ENCODE measurements at regions not wholly inside any gene's neighbourhood (a gene's known extent, or its start where the extent isn't known, plus 50 kb on each side); places are given as distances from the start of the nearest gene placed in this dataset.

- DNase-seq (ENCODE audit: extremely low read depth, low read depth) = no peak
- TF ChIP-seq, protein P1, sequence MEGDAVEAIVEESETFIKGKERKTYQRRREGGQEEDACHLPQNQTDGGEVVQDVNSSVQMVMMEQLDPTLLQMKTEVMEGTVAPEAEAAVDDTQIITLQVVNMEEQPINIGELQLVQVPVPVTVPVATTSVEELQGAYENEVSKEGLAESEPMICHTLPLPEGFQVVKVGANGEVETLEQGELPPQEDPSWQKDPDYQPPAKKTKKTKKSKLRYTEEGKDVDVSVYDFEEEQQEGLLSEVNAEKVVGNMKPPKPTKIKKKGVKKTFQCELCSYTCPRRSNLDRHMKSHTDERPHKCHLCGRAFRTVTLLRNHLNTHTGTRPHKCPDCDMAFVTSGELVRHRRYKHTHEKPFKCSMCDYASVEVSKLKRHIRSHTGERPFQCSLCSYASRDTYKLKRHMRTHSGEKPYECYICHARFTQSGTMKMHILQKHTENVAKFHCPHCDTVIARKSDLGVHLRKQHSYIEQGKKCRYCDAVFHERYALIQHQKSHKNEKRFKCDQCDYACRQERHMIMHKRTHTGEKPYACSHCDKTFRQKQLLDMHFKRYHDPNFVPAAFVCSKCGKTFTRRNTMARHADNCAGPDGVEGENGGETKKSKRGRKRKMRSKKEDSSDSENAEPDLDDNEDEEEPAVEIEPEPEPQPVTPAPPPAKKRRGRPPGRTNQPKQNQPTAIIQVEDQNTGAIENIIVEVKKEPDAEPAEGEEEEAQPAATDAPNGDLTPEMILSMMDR (IDR thresholded peaks at IDR 0.05; ENCODE audit: low read depth, low read length, missing control alignments) = no peak
Observed at GRCh38 chr12:111233786-111234185, 135.1 kb downstream of the PHETA1 start.

GRCh38 chr12:111230649-111231048, 138.2 kb downstream of the PHETA1 start:
- TF ChIP-seq, protein P1 (IDR thresholded peaks at IDR 0.05; ENCODE audit: low read depth, low read length, missing control alignments) = no peak
- H3K4me3 ChIP-seq (replicated peaks; ENCODE audit: low read depth, low read length) = no peak overlapping the region
- no peak for DNase-seq (ENCODE audit: extremely low read depth, low read depth)

More at GRCh38 chr12:111233786-111234185, 135.1 kb downstream of the PHETA1 start:
- H3K4me3 ChIP-seq (replicated peaks; ENCODE audit: low read depth, low read length) = no peak overlapping the region

DNA sequence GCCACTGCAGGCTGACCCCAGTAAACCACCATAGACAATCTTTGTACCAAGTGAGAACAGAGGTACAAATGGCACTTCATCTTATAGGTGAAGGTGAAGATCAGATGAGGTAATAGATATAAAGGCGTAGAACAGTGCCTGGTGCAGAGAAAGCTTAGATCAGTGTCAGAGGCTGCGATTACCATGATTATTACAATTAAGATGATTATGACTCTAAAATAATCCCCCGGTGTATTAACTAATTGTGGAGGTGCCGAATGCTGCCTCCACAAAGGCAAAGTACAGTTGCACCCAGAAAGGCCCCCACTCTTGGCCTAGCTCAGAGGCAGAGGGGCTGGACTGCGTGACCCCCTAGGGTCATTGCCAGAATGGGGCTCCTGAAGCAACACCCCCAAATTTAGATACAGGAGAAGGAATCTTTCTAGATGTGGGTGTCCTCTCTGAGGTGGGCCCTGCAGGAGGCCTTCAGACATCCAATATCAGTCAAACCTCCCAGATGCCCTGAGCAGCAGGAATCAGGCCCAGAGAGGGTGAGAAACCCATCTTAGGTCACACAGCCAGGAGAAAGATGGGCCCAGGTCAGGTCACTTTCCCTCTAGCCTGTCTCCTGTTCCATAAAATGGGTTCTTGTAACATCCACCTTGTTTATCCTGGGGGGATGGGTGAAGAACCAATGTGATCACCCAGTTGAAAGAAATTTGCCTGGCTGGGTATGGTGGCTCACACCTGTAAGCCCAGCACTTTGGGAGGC, 139.8 kb downstream of the PHETA1 start:
- H3K4me3 ChIP-seq (replicated peaks; ENCODE audit: low read depth, low read length) = no peak overlapping the region
- TF ChIP-seq, protein P1 (IDR thresholded peaks at IDR 0.05; ENCODE audit: low read depth, low read length, missing control alignments) = no peak
- no peak for DNase-seq (ENCODE audit: extremely low read depth, low read depth)

DNA sequence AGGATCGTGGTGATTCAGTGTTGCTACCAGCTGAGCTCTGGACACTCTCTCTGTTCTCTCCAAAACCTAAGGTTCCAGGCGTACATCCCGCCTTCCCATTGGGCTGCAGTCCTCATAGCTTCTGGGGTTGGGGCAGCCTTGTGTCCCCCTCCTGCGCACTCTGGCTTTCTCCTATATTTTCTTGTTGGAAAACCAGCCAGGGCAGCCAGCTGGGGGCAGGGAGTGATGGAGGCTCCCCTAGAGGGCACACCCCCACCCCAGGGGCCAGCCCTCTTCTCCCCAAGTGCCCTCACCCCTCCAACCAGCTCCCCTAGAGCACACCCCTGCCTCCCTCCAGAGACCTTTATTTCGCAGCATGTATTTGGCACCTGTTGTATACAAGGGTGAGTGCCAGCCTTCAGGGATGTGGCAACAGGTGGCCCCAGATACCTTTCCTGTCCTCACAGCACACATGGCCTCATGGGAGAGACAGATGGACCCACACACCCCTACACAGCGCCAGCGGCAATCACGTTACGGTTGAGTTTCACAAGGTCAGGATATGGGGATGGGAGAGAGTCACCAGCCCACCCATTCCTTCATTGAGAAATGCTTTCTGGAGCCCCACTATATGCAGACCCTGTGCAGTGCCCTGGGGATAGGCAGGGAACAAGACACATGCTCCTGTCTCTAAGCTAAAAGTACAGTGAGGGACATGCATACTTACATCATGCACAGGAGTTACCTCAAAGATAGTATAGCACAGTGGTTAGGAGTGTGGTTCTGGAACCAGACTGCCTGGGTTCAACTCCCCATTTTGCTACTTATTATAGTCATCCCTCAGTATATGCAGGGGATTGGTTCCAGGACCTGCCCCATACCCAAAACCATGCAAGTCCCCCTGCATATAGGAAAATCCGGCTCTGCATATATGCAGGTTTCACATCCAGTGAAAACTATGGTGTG, 141.1 kb downstream of the PHETA1 start:
- no peak for DNase-seq (ENCODE audit: extremely low read depth, low read depth)
- TF ChIP-seq, protein P1 (IDR thresholded peaks at IDR 0.05; ENCODE audit: low read depth, low read length, missing control alignments) = no peak

DNA sequence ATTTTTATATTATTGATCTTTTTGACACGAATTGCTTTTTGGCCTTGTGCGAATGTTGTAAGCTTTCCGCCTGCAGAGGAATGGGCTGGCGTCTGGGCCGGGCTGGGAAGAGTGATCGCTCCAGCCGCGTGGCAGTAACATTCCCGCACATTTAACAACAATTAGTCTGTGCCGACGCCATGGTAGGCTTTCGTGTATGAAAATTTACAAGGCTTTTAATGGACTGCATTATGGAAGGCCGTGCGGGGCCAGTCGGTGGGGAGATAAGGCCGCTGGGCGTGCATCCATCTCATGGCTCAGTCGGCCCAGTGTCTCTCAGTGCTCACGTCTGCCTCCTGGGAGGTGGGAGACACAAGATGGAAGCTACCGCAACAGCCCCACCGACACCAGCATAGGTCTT, 142.2 kb downstream of the PHETA1 start:
- DNase-seq (ENCODE audit: extremely low read depth, low read depth) = no peak
- TF ChIP-seq, protein P1 (IDR thresholded peaks at IDR 0.05; ENCODE audit: low read depth, low read length, missing control alignments) = no peak
- no peak overlapping the region for H3K4me3 ChIP-seq (replicated peaks; ENCODE audit: low read depth, low read length)

More for the DNA sequence above, 141.1 kb downstream of the PHETA1 start:
- no peak overlapping the region for H3K4me3 ChIP-seq (replicated peaks; ENCODE audit: low read depth, low read length)

- no peak for DNase-seq (ENCODE audit: extremely low read depth, low read depth)
- TF ChIP-seq, protein P1 (IDR thresholded peaks at IDR 0.05; ENCODE audit: low read depth, low read length, missing control alignments) = no peak
- H3K4me3 ChIP-seq (replicated peaks; ENCODE audit: low read depth, low read length) = no peak overlapping the region
Observed at GRCh38 chr12:111225307-111225706, 143.6 kb downstream of the PHETA1 start.
